Smooth muscle cell (in vitro differentiated cells): ENCODE measurements at regions not wholly inside any gene's neighbourhood (a gene's known extent, or its start where the extent isn't known, plus 50 kb on each side); places are given as distances from the start of the nearest gene placed in this dataset.

ENCODE experiments used
- DNase-seq: peaks from one replicate; lab custom pipeline; 2025; ENCODE audit not compliant: unreplicated experiment; lab: John Stamatoyannopoulos, UW
- H2AFZ ChIP-seq: fragments of 200-600 bp; sonication (generic); 2 replicates; pipeline ENCODE4 v1.6.0; 2016; ENCODE audit warnings: antibody characterized with exemption, low read depth, mild to moderate bottlenecking
- H3F3A ChIP-seq: fragments of 200-600 bp; sonication (generic); 2 replicates; pipeline ENCODE4 v1.6.0; 2017; ENCODE audit warnings: antibody characterized with exemption, low read depth
- H3K27ac ChIP-seq: fragments of 200-600 bp; sonication (generic); 2 replicates; pipeline ENCODE4 v1.5.1; 2016; ENCODE audit warnings: low read depth, mild to moderate bottlenecking
- H3K27me3 ChIP-seq: fragments of 200-600 bp; sonication (generic); 2 replicates; pipeline ENCODE4 v1.6.1; 2016; ENCODE audit warnings: low read depth, mild to moderate bottlenecking
- H3K36me3 ChIP-seq: fragments of 200-600 bp; sonication (generic); 2 replicates; pipeline ENCODE4 v1.5.1; 2016; ENCODE audit warnings: low read depth
- H3K4me1 ChIP-seq: fragments of 200-600 bp; sonication (generic); 2 replicates; pipeline ENCODE4 v1.5.1; 2016; ENCODE audit warnings: low read depth
- H3K4me2 ChIP-seq: fragments of 200-600 bp; sonication (generic); 2 replicates; pipeline ENCODE4 v1.6.0; 2016; ENCODE audit warnings: mild to moderate bottlenecking
- H3K4me3 ChIP-seq: fragments of 200-600 bp; sonication (generic); 2 replicates; pipeline ENCODE4 v1.5.1; 2016; ENCODE audit warnings: mild to moderate bottlenecking
- H3K79me2 ChIP-seq: fragments of 200-600 bp; sonication (generic); 2 replicates; pipeline ENCODE4 v1.6.0; 2016; ENCODE audit warnings: low read depth, mild to moderate bottlenecking
- H3K9ac ChIP-seq: fragments of 200-600 bp; sonication (generic); 2 replicates; pipeline ENCODE4 v1.6.0; 2016; ENCODE audit warnings: low read depth
- H3K9me3 ChIP-seq: fragments of 200-600 bp; sonication (generic); replicated peaks from 2 replicates; pipeline ENCODE4 v1.5.1; 2016; ENCODE audit warnings: low read depth
- H4K20me1 ChIP-seq: fragments of 200-600 bp; sonication (generic); 2 replicates; pipeline ENCODE4 v1.6.0; 2016; ENCODE audit warnings: low read depth
- CTCF ChIP-seq: fragments of 200-600 bp; sonication (generic); IDR thresholded peaks from 2 replicates; pipeline ENCODE4 v1.5.1; 2017; ENCODE audit warnings: borderline replicate concordance, mild to moderate bottlenecking, antibody characterized with exemption; ENCODE audit not compliant: insufficient read depth, poor library complexity, severe bottlenecking
- WGBS: methylation state at CpG from one replicate; pipeline ENCODE4 v1.1.7; 2016; ENCODE audit warnings: low lambda C conversion rate; 5-methylcytosine and 5-hydroxymethylcytosine counted together

GRCh38 chr5:175250426-175250825 lies 193.6 kb downstream of the DRD1 start:
- no peak overlapping the region for H2AFZ ChIP-seq
- no peaks in the 10 kb centered on the region for H3K36me3 ChIP-seq
- no peak overlapping the region for H3K4me2 ChIP-seq
- no peak overlapping the region for H3K4me3 ChIP-seq
- peaks cover 12% of the 10 kb centered on the region for H3K4me1 ChIP-seq
- H3K27ac ChIP-seq = no peak overlapping the region
- peaks cover 26% of the 10 kb centered on the region for H3F3A ChIP-seq
- H3K27me3 ChIP-seq = no peaks in the 10 kb centered on the region
- H4K20me1 ChIP-seq = no peaks in the 10 kb centered on the region
- no peaks in the 10 kb centered on the region for H3K9me3 ChIP-seq
- no peak for DNase-seq
- no peak for TF ChIP-seq CTCF
- 82% methylated on average over 4 of the region's 4 CpGs for WGBS
- no peaks in the 10 kb centered on the region for H3K79me2 ChIP-seq
- no peak overlapping the region for H3K9ac ChIP-seq

- H3K9me3 ChIP-seq = no peaks in the 10 kb centered on the region
- no peaks in the 10 kb centered on the region for H4K20me1 ChIP-seq
- WGBS = 91% methylated on average over 6 of the region's 6 CpGs
- no peak overlapping the region for H3K4me3 ChIP-seq
- H2AFZ ChIP-seq = no peak overlapping the region
- no peaks in the 10 kb centered on the region for H3K79me2 ChIP-seq
- H3K9ac ChIP-seq = no peak overlapping the region
- peaks cover 19% of the 10 kb centered on the region for H3F3A ChIP-seq
- DNase-seq = no peak
- H3K4me2 ChIP-seq = no peak overlapping the region
- TF ChIP-seq CTCF = no peak
- peaks cover 4% of the 10 kb centered on the region for H3K4me1 ChIP-seq
- H3K36me3 ChIP-seq = no peaks in the 10 kb centered on the region
- no peak overlapping the region for H3K27ac ChIP-seq
- no peaks in the 10 kb centered on the region for H3K27me3 ChIP-seq
These were observed 195.5 kb downstream of the DRD1 start for GRCh38 chr5:175248416-175248905.

- peak overlapping the region; percentile 63 for H3K9ac ChIP-seq
- no peaks in the 10 kb centered on the region for H3K79me2 ChIP-seq
- no peaks in the 10 kb centered on the region for H4K20me1 ChIP-seq
- H3K9me3 ChIP-seq = no peaks in the 10 kb centered on the region
- no peaks in the 10 kb centered on the region for H3K27me3 ChIP-seq
- H3F3A ChIP-seq = peaks cover 19% of the 10 kb centered on the region
- no peak overlapping the region for H2AFZ ChIP-seq
- no peak for DNase-seq
- H3K36me3 ChIP-seq = no peaks in the 10 kb centered on the region
- H3K4me1 ChIP-seq = peaks cover 4% of the 10 kb centered on the region
- H3K27ac ChIP-seq = peak overlapping the region; percentile 94
- H3K4me2 ChIP-seq = peak overlapping the region; percentile 70
- no peak for TF ChIP-seq CTCF
- no peak overlapping the region for H3K4me3 ChIP-seq
- 34% methylated on average over 4 of the region's 4 CpGs for WGBS
These were observed 197.0 kb downstream of the DRD1 start for GRCh38 chr5:175246889-175247520.
